Endothelial cell of umbilical vein (primary cell): ENCODE measurements at regions not wholly inside any gene's neighbourhood (a gene's known extent, or its start where the extent isn't known, plus 50 kb on each side); places are given as distances from the start of the nearest gene placed in this dataset.

ENCODE experiments used
- EZH2 ChIP-seq: IDR thresholded peaks from 2 replicates; pipeline ENCODE4 v1.6.1; 2012; ENCODE audit warnings: borderline replicate concordance, low read depth, mild to moderate bottlenecking, moderate library complexity, low read length, inconsistent platforms; ENCODE audit not compliant: severe bottlenecking
- GATA2 ChIP-seq: IDR thresholded peaks from 2 replicates; pipeline ENCODE4 v1.7.0; 2011; ENCODE audit warnings: low read depth, mild to moderate bottlenecking, moderate library complexity, mixed read lengths, low read length; ENCODE audit not compliant: insufficient read length, insufficient read depth
- JUN ChIP-seq: IDR thresholded peaks from 2 replicates; pipeline ENCODE4 v1.6.1; 2011; ENCODE audit warnings: borderline replicate concordance, low read depth; ENCODE audit not compliant: insufficient read length, insufficient read depth
- MYC ChIP-seq: IDR thresholded peaks from one replicate; pipeline ENCODE4 v1.6.1; 2011; ENCODE audit warnings: mild to moderate bottlenecking, low read depth, low read length
- POLR2A ChIP-seq: IDR thresholded peaks from 2 replicates; pipeline ENCODE4 v1.6.1; 2012; ENCODE audit warnings: low read depth, mild to moderate bottlenecking, control low read depth, low read length
- POLR2AphosphoS5 ChIP-seq: IDR thresholded peaks from 2 replicates; pipeline ENCODE4 v1.6.1; 2012; ENCODE audit warnings: low read depth, mild to moderate bottlenecking, control low read depth, low read length, moderate library complexity; ENCODE audit not compliant: insufficient read depth
- TF ChIP-seq, protein P1 (sequence below), 2 donors: IDR thresholded peaks; 1 replicate in 1 of 2; 2 replicates in 1 of 2; pipeline ENCODE4 v1.5.1; 2011; ENCODE audit warnings: low read length in 2 of 2, mild to moderate bottlenecking in 2 of 2, moderate library complexity in 2 of 2, control low read depth in 1 of 2, inconsistent platforms in 1 of 2, low read depth in 1 of 2; ENCODE audit not compliant: insufficient read depth in 1 of 2; ENCODE audit errors: extremely low read depth in 1 of 2

- TF ChIP-seq, protein P1, sequence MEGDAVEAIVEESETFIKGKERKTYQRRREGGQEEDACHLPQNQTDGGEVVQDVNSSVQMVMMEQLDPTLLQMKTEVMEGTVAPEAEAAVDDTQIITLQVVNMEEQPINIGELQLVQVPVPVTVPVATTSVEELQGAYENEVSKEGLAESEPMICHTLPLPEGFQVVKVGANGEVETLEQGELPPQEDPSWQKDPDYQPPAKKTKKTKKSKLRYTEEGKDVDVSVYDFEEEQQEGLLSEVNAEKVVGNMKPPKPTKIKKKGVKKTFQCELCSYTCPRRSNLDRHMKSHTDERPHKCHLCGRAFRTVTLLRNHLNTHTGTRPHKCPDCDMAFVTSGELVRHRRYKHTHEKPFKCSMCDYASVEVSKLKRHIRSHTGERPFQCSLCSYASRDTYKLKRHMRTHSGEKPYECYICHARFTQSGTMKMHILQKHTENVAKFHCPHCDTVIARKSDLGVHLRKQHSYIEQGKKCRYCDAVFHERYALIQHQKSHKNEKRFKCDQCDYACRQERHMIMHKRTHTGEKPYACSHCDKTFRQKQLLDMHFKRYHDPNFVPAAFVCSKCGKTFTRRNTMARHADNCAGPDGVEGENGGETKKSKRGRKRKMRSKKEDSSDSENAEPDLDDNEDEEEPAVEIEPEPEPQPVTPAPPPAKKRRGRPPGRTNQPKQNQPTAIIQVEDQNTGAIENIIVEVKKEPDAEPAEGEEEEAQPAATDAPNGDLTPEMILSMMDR (IDR thresholded peaks at IDR 0.05; ENCODE audit: extremely low read depth in 1 of 2, insufficient read depth in 1 of 2, low read depth in 1 of 2, low read length in 2 of 2) = no peak
- TF ChIP-seq POLR2A (no peak), GATA2 (no peak), MYC (no peak), EZH2 (no peak), POLR2AphosphoS5 (no peak), JUN (no peak)
Observed at GRCh38 chr3:152054315-152054714, 180.9 kb downstream of the SUCNR1 start.
